Dedifferentiated amniotic fluid mesenchymal stem cell (primary cell): ENCODE measurements at regions not wholly inside any gene's neighbourhood (a gene's known extent, or its start where the extent isn't known, plus 50 kb on each side); places are given as distances from the start of the nearest gene placed in this dataset.

Experiments
- DNase-seq: peaks from one replicate; pipeline ENCODE4 v3.0.0-alpha.2; 2016; ENCODE audit errors: extremely low spot score

DNA sequence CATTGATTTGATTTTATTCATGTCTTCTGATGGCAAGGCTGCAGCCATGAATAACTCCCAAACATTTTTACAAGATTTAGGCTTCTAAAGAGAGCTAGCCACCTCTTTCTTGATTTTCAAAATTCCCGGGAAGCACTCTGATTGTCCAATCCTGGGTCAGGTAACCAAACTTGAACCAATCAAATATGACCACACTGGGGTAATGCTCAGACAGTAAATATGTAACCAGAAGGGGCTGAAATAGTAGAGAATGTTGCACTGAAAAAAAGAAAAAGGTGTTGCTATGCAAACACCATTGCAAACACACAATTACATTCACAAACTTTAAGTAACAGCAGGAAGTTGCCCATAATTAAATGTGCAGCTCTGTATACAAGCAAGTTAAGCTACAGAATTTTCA is 112.9 kb upstream of the IQCM start:
- DNase-seq, result no peak

GRCh38 chr4:149931431-149931830 is 115.8 kb upstream of the IQCM start:
- no peak for DNase-seq

DNA sequence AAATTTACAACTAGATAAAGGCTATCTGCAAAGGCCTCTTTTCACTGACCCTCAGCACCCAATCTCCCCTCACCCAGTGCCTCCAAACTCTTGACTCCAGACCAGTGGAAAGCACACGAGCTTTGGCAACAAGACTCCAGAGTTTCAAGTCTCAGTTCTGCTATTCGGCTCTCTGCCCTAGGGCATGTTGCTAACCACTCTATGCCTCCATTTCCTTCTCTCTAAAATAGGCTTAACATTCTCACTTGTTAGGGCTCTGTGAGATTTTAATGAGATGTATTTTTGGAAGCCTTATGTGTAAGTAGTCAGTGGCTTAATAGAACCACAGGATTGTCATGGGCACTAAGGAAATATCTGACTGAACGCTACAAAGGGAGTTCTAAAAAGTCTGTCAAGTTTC is 116.5 kb upstream of the IQCM start:
- no peak for DNase-seq

- no peak for DNase-seq
Observed at GRCh38 chr4:149933120-149933519, 117.5 kb upstream of the IQCM start.

DNA sequence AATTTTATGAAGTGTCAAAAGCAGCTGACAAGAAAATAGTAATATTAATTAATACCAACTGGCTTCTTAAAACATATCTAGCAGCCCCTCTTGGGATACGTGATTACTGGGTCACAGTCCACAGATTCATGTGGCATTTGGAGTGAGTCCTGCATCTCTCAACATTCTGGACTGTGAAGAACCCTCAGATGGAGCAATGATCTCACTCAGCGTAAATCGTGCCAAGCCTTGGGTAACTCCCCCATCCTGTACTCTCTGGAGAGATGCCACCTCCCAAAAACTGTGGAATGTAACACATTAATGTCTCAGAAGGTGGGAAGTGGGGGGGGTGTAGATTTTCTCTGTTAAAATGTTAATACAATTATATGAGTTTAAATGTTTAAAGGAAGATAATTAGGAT is 118.2 kb upstream of the IQCM start:
- no peak for DNase-seq

GRCh38 chr4:149949381-149949780 is 128.9 kb upstream of the DCLK2 start:
- DNase-seq, result no peak

GRCh38 chr4:149951152-149951900 is 126.9 kb upstream of the DCLK2 start:
- no peak for DNase-seq

DNA sequence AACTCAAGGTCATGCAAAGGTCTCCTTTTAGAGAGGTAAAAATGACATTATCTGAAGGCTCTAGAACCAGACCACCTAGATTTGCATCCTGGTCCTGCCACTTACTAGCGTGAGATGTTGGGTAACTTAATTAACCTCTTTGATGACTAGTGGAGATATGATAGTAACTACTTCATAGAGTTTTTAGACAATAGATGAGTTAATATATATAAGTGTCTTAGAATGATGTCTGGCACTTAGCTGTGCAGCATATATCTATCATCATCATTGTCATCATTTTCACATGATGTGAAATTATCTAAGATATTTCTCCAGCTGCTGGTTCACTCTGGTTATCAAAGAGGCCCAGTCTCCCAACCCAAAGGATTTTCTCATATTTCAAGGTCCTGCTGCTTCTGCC is 126.1 kb upstream of the DCLK2 start:
- no peak for DNase-seq

DNA sequence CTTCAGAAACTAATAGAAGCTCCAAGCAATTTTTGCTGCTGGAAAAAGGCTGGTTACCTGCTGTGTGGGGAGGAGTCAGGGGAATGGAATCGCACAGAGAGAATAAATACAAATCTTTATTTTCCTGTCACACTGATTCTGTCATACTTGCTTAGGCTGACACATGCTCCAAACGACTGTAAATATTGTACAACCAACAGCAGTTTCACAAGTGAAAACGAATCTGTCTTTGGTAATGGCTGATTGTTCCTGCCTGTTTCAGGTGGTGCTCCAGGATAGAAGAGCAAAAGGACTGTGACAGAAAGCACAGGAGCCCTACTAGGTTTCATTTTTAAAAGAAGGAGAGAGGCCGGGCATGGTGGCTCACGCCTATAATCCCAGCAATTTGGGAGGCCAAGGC is 125.5 kb upstream of the DCLK2 start:
- no peak for DNase-seq

DNA sequence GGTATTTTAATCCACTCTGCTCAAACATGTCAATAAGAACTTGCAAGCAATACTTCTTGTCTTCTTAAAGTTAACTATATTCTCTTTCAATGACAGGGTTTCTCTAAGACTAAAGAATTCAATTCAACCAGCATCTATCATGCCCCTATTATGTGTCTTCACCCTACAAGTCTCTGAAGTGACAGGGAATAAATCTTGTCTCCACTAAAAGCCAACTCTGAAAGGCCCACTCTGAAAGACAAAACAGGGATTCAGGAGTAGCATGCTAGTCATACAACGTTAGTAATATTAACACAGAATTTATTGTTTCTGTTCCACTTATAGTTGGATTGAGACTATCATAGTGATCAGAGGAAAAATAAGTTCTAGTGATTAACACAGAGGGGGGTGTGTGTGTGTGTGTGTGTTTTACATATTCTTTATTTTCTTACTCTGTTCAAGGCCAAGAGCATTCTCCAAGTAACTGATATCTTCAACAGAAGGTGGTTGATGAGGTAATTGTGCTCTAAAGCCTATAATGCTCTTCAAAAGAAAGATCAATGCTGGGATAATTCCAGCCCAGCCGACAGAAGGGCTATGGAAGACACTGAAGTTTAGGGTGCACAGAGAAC is 122.4 kb upstream of the DCLK2 start:
- no peak for DNase-seq

GRCh38 chr4:149956678-149957077 is 121.6 kb upstream of the DCLK2 start:
- no peak for DNase-seq

DNA sequence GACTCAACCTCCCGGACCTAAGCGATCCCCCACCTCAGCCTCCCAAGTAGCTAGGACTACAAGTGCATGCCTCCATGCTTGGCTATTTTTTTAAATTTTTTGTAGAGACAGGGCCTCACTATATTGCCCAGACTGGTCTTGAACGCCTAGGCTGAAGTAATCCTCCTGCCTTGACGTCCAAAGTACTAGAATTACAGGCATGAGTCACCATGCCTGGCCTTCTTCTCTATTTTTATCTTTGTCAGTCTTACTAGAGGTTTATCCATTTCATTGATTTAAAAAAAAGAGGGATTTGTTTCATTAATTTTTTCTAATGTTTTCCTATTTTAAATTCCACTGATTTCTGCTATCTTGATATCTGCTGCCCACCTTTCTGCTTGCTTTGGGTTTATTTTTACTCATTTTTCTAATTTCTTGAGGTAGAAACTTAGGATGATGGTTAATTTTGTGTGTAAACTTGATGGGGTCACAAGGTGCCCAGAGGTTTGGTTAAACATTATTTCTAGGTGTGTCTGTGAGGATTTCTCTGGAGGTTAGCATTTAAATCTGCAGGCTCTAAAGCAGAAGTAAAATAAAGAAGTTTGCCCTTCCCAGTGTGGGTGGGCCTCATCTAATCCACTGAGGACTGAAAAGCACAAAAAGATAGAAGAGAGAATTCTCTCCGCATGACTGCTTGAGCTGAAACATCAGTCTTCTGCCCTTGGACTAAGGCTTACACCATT is 116.2 kb upstream of the DCLK2 start:
- peak; percentile 30 for DNase-seq

- no peak for DNase-seq
Observed at GRCh38 chr4:149964001-149964796, 114.0 kb upstream of the DCLK2 start.

DNA sequence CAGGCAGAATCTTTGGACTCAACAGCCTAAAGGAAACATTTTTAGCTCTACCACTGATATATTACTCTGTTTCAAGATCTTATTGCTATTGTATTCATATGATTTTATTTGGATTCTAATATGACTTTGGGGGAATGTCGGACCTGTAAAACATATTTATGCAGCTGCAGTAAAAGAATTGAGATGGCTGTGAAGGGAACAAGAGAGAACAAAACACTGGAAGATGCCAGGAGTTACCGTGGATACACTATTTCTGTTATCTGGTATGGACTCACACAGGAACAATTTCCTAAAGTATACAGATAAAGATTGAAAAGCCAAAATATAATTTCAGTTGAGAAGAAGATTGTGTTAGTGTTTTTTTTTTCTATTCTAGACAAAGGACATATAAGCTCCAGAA is 113.0 kb upstream of the DCLK2 start:
- DNase-seq, result no peak

- DNase-seq, result peak; percentile 30
Observed at GRCh38 chr4:149972407-149972806, 105.8 kb upstream of the DCLK2 start.

DNA sequence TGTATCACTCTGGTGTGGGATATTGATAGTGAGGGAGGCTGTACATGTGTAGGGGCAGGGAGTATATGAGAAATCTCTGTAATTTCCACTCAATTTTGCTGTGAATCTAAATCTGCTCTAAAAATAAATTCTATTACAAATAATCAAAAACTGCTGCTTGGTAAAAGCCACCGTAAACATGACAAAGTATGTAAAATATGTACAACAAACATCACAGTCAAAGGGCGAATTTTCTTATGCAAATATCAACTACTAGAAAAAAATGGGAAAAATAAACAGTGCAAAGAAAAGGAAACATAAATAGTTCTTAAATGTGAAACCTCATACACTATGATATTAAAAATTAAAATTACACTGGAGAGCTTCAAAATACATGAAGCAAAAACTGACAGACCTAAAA is 105.1 kb upstream of the DCLK2 start:
- DNase-seq, result no peak

DNA sequence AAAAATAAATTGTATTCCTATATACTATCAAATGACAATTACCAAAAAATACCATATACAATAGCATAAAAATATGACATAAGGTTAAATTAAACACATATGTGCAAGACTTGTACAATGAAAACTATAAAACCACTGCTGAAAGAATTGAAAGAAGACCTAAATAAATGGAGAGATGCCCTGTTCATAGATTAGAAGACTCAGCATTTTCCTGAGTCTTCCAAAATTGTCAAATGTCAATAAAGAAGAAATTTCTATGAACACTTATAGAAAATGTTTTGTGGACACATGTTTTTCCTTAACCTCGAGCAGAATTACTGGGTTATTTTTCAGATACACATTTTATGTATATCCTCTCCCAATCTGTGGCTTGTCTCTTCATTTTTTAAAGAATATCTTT is 103.1 kb upstream of the DCLK2 start:
- no peak for DNase-seq

DNA sequence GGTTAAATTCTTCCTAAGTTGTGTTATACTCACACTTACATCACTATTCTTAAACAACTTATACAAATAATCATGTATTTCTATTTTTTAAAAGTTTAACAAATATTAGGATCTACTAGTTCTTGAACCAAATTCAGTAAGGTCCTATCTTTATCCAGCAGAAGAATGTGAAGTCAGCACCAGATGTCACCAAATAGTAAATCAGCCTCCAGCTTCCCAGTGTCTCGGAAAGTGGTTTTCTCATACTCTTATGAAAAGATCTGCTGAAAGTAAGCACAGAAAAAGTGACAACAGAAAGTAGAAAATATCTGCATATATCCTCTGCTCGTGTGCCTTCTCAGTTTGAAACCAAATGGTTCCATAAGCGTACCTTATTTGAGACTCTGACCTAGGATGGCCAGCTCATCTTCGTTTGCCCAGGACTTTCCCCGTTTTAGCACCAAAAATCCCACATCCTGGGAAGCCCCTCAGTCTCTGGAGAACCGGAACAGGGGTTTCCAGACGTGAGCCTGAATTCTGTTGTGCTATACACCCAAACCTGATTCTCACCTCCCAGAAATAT is 98.0 kb upstream of the DCLK2 start:
- no peak for DNase-seq

DNA sequence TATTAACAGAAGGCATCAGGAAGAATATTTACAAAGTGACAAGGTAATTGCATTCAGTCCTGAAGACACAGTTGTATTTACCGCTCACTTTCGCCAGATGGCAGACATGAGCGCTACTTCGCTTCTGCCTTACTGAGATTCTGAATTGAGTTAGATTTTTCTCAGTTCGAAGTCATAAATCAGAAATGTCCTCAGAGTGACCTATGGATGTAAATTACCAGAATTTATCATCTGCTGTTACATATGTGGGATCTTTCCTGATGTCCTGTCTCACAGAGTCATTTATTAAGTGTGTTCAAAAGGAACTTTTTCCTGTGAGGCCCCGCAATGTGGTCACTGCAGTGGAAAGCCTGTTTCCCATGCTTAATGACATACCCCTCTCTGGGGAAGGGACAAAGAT is 97.3 kb upstream of the DCLK2 start:
- peak; percentile 57 for DNase-seq

DNA sequence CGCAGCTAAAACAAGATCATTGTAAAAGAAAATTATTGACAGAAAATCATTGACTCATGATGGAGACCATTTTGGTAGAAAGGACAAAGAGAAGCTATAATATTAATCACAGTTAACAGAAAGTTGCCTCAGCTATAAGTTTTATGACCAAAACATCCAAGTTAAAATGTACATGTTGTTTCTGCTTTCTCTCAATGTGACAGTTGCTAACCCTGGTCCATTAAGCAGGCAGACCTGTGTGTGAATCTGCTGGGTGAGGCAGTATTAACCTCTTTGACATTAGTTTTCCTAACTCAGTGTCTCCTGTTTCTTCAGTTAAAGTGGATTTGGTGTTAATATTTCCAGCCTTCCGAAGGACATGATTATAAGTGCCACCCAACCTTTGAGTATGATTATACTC is 94.8 kb upstream of the DCLK2 start:
- no peak for DNase-seq

DNA sequence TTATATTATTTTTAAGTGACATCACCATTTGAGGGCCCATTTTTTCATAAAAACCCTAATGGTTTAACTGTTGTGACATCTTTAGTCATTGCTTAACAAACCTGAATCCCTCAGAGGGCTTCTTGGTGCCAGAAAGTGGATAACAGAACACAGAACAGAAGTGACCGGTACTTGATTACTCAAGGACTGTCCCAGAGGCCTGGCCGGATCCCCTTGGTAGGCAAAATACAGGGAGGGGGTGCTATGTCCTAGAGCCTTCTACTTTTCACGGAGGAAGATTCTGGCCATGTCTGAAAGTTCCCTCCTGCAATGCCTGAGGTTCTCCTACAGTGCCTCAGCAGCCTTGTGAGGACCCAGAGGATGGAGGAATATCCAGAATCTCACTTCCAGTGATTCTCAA is 94.3 kb upstream of the DCLK2 start:
- DNase-seq, result no peak

GRCh38 chr4:149985981-149986380 is 92.3 kb upstream of the DCLK2 start:
- no peak for DNase-seq
